RWPE1 (cell line): ENCODE measurements at regions not wholly inside any gene's neighbourhood (a gene's known extent, or its start where the extent isn't known, plus 50 kb on each side); places are given as distances from the start of the nearest gene placed in this dataset.

Experiments used
- CTCF ChIA-PET: fragments of 350-600 bp; sonication (Branson Sonifier 250); formaldehyde crosslinking; extraction: SDS; loops from one replicate; lab custom pipeline; 2021; lab: Yijun Ruan, JAX
- POLR2A ChIA-PET: fragments of 400-600 bp; formaldehyde crosslinking; extraction: SDS; loops from one replicate; lab custom pipeline; 2020; ENCODE audit warnings: antibody characterized with exemption; ENCODE audit not compliant: low non-redundant PET; lab: Yijun Ruan, JAX
- DNase-seq: peaks from one replicate; pipeline ENCODE4 v3.0.0; 2012; ENCODE audit warnings: low spot score
- H3K27ac ChIP-seq: fragments of 450-650 bp; 2 replicates; pipeline ENCODE4 v1.5.1; 2017
- CTCF ChIP-seq: fragments of 450-650 bp; conservative IDR thresholded peaks from 2 replicates; pipeline ENCODE4 v1.5.1; 2017; ENCODE audit warnings: low read depth, mild to moderate bottlenecking

- ChIA-PET CTCF (interaction anchor here (0.6 to 0.8 kb wide), 2 partner anchors 586 to 1529 kb away, joined by 3 to 4 read pairs; no protein-coding TSS in a partner anchor), POLR2A (interaction anchor here (0.6 kb wide), 1 partner anchor 298 kb away, joined by 4 read pairs; no protein-coding TSS in a partner anchor)
- no peak overlapping the region for H3K27ac ChIP-seq
- no peak for DNase-seq
- TF ChIP-seq CTCF: no peak
Measured at GRCh38 chr9:119839888-119840287, 470.7 kb upstream of the BRINP1 start.

- ChIA-PET POLR2A (no interaction called here), CTCF (no interaction called here)
- no peak for TF ChIP-seq CTCF
- no peak overlapping the region for H3K27ac ChIP-seq
- DNase-seq: no peak
Measured at GRCh38 chr9:119838210-119838609, 469.0 kb upstream of the BRINP1 start.

GRCh38 chr9:119836036-119836435 is 466.8 kb upstream of the BRINP1 start:
- no peak for DNase-seq
- POLR2A ChIA-PET: no interaction called here
- H3K27ac ChIP-seq: no peak overlapping the region
- no peak for TF ChIP-seq CTCF
- CTCF ChIA-PET: interaction anchor here (0.6 kb wide), 1 partner anchor 417 kb away, joined by 3 read pairs; no protein-coding TSS in a partner anchor

GRCh38 chr9:119834064-119834620 is 464.9 kb upstream of the BRINP1 start:
- H3K27ac ChIP-seq: no peak overlapping the region
- POLR2A ChIA-PET: no interaction called here
- no peak for DNase-seq
- CTCF ChIA-PET: no interaction called here
- TF ChIP-seq CTCF: no peak

GRCh38 chr9:119831309-119831708 is 462.1 kb upstream of the BRINP1 start:
- ChIA-PET CTCF (no interaction called here), POLR2A (no interaction called here)
- DNase-seq: no peak
- no peak for TF ChIP-seq CTCF
- H3K27ac ChIP-seq: no peak overlapping the region

- CTCF ChIA-PET: no interaction called here
- no peak overlapping the region for H3K27ac ChIP-seq
- TF ChIP-seq CTCF: no peak
- DNase-seq: no peak
- POLR2A ChIA-PET: no interaction called here
Measured at GRCh38 chr9:119829748-119830147, 460.5 kb upstream of the BRINP1 start.
